ENCODE measurements at regions not wholly inside any gene's neighbourhood (a gene's known extent, or its start where the extent isn't known, plus 50 kb on each side); places are given as distances from the start of the nearest gene placed in this dataset.

- TF ChIP-seq POLR2A (IDR thresholded peaks at IDR 0.05) = no peak
- TF ChIP-seq CTCF (IDR thresholded peaks at IDR 0.05) = no peak
- no peak overlapping the region for H3K4me3 ChIP-seq
- no peaks in the 10 kb centered on the region for H3K27me3 ChIP-seq
- DNase-seq (no peak), ATAC-seq (no peak)
- H3K4me1 ChIP-seq = peaks cover 2% of the 10 kb centered on the region
- no peaks in the 10 kb centered on the region for H3K9me3 ChIP-seq
- 93 to 94% methylated on average over 3 of the region's 3 CpGs for WGBS, 2 donors
- intact Hi-C loops (cut with DNase I) = no loop called here
- no peaks in the 10 kb centered on the region for H3K36me3 ChIP-seq (replicated peaks in 1 of 2; ENCODE audit: insufficient read depth in 1 of 2, low read depth in 2 of 2)
- H3K27ac ChIP-seq = no peak overlapping the region
Observed at GRCh38 chr6:144952456-144953240, 667.5 kb downstream of the UTRN start.

DNA sequence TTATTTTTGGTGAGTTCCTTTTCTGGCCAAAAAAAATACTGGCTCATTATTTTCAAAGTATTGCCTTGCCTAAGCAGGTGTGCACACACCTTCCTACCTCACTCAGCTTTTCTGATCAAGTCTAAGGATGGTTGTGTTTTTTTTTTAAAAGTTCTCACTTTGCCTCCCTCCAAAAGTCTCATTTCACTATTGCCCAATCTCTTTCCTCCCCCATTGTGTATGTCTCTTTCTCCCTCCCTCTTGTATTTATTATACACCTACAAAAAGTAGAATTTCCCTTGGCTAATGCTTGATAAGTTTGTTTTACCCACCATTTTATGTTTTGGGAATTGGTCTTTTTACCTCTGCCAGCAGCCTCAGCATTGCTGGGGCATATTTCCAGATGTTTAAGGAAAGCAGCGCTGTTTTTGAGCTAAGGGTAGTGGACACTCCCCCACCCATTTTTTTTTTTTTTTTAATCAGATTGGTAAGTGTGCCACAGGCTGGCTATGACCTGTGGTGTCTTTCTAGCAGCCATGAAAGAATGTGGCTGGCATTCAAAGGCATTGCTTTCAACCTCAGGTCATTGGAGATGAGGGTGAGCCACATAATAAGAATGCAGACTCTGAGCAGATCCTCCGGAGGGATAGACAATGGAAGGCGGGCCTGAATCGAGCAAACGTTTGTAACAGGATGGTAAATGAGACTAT is 668.6 kb downstream of the UTRN start:
- DNase-seq = no peak
- no peak overlapping the region for H3K4me3 ChIP-seq

DNA sequence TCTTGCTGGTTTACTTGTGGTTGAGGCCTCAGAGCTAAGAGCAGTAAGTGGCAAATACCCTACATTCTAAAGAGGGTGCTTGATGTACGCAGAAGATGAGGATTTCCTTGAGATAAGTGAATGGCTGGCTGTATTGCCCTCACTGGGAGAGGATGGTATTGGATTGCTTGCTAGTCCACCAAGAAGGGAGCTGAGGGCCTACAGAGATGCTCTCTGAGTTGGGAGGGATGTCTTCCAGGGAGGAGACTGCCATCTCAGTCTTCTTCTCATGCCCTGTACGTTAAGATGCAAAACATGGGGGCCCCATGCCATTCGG is 669.1 kb downstream of the UTRN start:
- TF ChIP-seq POLR2A (IDR thresholded peaks at IDR 0.05) (no peak), CTCF (IDR thresholded peaks at IDR 0.05) (no peak)
- no peak overlapping the region for H3K4me3 ChIP-seq
- no peak overlapping the region for H3K27ac ChIP-seq
- no peaks in the 10 kb centered on the region for H3K36me3 ChIP-seq (replicated peaks in 1 of 2; ENCODE audit: insufficient read depth in 1 of 2, low read depth in 2 of 2)
- no peaks in the 10 kb centered on the region for H3K27me3 ChIP-seq
- no peaks in the 10 kb centered on the region for H3K4me1 ChIP-seq
- intact Hi-C loops (cut with DNase I) = no loop called here
- WGBS, 2 donors = 85 to 86% methylated on average over 3 of the region's 3 CpGs
- ATAC-seq (no peak), DNase-seq (no peak)
- H3K9me3 ChIP-seq = no peaks in the 10 kb centered on the region

More for the DNA sequence above, 668.6 kb downstream of the UTRN start:
- no peaks in the 10 kb centered on the region for H3K36me3 ChIP-seq (replicated peaks in 1 of 2; ENCODE audit: insufficient read depth in 1 of 2, low read depth in 2 of 2)
- intact Hi-C loops (cut with DNase I) = no loop called here
- WGBS, 2 donors = 75 to 80% methylated on average over 5 of the region's 5 CpGs
- H3K27ac ChIP-seq = no peak overlapping the region
- no peak for ATAC-seq
- no peaks in the 10 kb centered on the region for H3K4me1 ChIP-seq
- no peaks in the 10 kb centered on the region for H3K27me3 ChIP-seq
- TF ChIP-seq CTCF (IDR thresholded peaks at IDR 0.05) = no peak
- no peak for TF ChIP-seq POLR2A (IDR thresholded peaks at IDR 0.05)
- no peaks in the 10 kb centered on the region for H3K9me3 ChIP-seq

DNA sequence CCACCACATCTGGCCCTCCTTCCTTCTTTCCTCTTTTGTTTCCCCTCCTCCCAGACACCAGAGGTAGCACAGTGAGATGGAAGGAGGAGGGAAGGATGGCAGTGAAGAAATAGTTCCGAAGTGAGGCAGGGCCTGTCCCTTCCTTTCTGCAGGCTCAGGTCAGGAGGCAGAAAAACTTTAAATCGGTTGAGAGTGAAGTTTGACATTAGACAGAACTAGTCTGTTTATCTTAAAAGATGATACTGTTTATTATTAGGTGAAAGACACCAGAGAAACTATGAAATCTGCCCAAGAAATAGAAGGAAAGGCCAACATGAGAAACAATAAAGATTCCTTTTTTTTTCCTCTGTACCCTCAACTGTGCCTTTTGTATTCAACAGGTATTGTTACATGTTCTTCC is 670.3 kb downstream of the UTRN start:
- no peak for ATAC-seq

More for the DNA sequence above, 670.3 kb downstream of the UTRN start:
- no peaks in the 10 kb centered on the region for H3K9me3 ChIP-seq
- intact Hi-C loops (cut with DNase I) = no loop called here
- H3K27me3 ChIP-seq = no peaks in the 10 kb centered on the region
- H3K4me1 ChIP-seq = no peaks in the 10 kb centered on the region
- DNase-seq = no peak
- TF ChIP-seq POLR2A (IDR thresholded peaks at IDR 0.05) (no peak), CTCF (IDR thresholded peaks at IDR 0.05) (no peak)
- H3K27ac ChIP-seq = no peak overlapping the region
- no peak overlapping the region for H3K4me3 ChIP-seq
- WGBS, 2 donors = 39 to 55% methylated on average over 2 of the region's 2 CpGs
- H3K36me3 ChIP-seq (replicated peaks in 1 of 2; ENCODE audit: insufficient read depth in 1 of 2, low read depth in 2 of 2) = no peaks in the 10 kb centered on the region
